Eye (tissue), 1 donor: ENCODE measurements at regions not wholly inside any gene's neighbourhood (a gene's known extent, or its start where the extent isn't known, plus 50 kb on each side); places are given as distances from the start of the nearest gene placed in this dataset.

ENCODE experiments used
- DNase-seq: peaks from one replicate; pipeline ENCODE4 v3.0.0-alpha.2; 2015

- no peak for DNase-seq
These were observed 206.5 kb upstream of the EEA1 start for GRCh38 chr12:93135286-93136239.

DNA sequence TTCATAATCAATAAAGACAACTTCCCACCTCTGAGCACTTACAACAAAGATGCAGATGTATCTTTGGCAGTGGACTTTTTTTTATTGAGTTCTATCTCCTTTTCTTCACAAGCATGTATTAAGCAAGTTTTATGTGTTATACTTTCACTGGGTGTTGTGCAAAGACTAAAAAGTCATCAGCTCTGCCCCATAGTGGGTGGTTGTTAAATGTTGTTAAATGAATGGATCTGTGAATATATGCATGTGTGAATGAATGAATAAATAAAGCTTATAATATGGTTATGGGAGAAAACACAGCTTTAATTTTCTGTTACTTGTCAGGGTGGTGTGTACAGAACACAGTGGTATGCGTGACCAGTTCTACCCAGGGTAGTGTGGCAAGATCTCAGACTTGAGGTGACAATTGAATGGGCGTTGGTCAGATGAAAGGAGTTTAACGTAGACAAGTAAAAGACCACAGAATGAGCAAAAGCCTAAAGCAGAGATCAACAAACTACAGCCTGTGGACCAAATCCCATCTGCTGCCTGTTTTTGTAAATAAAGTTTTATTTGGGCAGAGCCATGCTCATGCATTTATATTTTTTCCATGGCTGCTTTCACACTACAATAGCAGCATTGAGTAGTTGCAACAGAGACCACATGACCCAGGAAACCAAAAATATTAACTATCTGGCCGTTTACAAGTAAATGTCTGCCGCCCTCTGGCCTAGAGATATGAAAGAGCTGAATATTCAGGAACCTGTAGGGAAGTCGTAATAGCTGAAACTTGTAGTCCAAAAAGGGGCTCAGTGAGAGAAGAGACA, 207.4 kb upstream of the EEA1 start:
- no peak for DNase-seq

DNA sequence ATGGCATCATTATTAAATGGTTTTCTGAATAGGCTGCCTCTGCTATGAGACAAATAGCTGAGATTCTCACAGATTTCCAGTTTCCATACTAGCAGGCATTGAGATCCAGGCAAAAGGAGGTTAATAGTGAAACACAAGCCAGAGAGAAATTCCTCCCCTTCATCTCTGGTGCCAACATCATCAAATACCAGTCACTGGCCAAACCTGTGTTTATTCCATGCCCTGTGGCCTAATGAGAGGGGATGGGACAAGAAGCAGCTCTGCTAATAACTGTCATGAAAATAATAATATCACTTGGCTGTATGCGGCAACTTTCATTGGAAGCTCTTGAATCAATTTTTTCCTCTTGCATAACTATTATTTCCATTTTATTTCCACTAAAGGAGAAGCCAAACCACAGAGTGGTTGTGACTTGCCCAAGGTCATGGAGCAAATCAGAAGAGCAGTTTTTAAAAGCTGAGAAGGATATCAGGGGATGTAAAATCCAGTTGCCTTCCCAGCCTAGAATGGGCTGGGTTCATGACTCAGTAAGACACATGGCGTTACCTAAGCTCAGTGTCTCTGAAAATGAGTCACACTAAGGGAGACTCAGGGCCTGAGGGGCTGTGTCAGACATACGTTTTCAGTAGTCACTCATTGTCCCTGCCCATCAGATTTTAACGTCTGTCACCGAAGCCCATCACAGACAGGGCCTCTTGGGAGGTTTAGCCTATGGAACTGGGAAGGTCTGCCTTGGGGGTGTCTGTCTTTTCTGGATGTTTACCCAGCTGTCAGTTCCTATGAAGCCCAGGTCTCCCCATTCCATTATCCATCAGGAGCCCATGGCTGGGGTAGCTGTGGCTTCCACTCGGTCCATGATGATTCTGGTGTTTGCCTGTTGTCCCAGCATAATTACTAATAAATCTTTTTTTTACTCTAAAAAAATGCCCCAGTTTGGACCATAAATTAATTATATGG, 208.8 kb upstream of the EEA1 start:
- no peak for DNase-seq

- DNase-seq, result no peak
These were observed 210.1 kb upstream of the EEA1 start for GRCh38 chr12:93139028-93139665.

DNA sequence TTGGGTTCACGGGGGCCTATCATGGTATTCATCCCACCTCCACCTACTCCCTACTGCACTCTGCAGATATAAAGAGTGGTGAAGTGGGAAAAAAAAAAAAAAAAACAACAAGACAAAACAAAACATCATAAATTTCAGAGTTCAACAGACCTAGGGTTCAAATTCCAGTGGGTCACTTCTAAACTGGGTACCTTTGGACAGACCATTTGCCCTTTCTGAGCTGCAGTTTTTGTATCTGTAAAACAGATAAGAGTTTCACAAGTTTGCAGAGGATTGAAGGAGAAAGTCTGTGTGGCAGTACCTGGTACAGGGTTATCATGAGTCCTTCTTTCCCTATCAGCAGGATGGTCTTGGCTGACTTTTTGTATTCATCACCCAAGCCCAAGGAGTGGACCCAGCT, 211.2 kb upstream of the EEA1 start:
- no peak for DNase-seq

DNA sequence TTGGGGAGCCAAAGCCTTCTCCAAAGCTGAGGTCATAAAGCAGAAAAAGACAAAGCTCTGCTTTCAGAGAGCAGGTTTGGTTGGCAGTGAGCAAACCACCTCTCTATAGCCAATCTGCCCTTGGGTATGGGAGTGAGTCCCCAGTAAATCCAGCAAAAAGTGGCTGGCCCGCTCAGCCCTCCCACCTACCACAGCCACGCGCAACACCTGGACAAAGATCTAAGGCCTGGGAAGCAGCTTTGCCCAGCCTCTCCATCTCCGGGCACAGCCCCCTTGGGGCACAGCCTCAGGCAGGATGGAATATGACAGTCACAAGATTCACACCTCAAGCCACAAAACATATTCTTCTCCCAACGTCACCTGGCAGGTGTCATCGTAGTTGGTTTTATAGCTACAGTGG, 211.7 kb upstream of the EEA1 start:
- DNase-seq, result no peak

- no peak for DNase-seq
These were observed 213.8 kb upstream of the EEA1 start for GRCh38 chr12:93142881-93143280.

GRCh38 chr12:93144109-93144508, 215.0 kb upstream of the EEA1 start:
- peak; percentile 42 for DNase-seq

DNA sequence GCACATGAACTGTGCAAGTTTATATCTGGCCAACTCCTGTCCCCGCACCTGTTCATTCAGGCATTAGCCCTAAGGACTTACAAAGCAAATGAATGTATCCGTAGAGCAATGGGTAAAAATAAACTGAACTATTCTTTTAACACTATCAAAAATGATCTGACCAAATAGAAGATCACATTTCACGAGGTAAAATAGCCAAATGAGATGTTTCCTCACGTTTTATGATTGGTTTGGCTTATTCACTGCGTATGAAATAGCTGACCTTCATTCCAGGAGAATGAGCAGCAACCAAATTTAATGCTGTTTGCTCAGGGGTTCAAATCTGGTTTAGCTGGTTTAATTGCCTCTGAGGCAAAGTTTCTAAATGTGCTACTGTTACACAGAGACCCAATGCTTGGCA, 216.0 kb upstream of the EEA1 start:
- peak; percentile 46 for DNase-seq

GRCh38 chr12:93146263-93146939, 217.3 kb upstream of the EEA1 start:
- no peak for DNase-seq

GRCh38 chr12:93146970-93147369, 217.9 kb upstream of the EEA1 start:
- DNase-seq, result no peak

DNA sequence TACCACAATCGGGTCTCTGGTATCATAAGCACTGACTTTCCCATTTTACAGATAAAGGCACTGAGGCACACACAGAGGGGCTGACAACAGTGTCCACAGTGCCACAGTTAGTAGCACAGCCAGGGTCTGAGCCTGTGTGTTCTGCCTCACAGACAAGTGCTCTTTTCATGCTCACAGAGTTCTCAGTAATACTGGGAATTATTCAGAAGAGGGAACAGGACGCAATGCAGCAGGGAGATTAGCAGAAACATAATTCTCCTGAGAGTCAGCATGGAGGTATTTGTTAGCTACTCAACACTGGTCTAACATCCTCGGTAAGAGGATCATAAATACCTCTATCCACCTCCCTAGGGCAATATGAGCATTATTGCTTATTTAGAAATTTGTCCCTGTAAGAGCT, 219.3 kb upstream of the EEA1 start:
- no peak for DNase-seq

DNA sequence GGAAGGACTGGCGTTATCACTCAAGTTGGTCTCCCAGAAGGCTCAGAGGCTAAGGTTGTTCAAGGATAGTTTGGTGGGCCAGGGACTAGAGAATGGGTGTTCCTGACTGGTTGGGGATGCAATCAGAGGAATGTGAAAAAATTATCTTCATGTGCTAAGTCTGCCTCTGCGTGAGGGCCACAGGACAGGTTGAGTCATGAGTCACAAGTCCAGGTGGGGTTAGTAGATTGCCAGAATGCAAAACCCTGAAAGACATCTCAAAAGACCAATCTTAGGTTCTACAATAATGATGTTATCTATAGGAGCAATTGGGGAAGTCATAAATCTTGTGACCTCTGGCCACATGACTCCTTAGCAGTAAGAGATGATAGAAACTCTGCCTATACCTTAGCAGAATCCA, 220.1 kb upstream of the EEA1 start:
- no peak for DNase-seq

DNA sequence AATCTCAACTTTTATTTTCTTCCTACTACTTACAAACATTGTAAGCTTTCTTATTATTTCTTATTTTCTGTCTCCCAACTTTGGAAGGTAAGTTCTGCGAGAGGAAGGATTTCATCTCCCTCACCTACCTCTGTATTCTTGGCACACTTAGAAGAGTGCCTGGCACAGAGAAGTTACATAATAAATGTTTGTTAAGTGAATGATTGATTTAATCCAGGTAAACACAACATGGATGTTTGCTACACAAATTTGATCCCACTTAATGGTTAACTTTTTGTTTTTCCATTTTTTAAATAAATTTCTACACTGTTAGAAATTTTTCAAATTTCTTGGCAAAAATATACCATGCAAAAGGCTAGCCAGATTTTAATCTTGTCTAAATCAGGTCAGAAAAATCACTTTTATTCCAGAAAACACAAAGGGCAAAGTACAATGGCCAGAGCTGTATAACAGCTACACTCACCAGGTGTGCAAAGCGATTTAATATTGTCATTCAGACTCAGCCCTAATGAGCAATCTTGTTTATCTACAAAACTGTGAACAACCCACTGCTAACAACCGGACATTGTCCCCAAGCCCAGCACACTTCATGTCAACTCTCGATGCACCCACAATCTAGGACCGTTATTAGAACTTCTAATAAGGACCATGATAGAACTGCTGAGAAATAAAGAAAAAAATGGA, 222.1 kb upstream of the EEA1 start:
- DNase-seq, result no peak

- DNase-seq, result no peak
These were observed 223.5 kb upstream of the EEA1 start for GRCh38 chr12:93152617-93153016.

DNA sequence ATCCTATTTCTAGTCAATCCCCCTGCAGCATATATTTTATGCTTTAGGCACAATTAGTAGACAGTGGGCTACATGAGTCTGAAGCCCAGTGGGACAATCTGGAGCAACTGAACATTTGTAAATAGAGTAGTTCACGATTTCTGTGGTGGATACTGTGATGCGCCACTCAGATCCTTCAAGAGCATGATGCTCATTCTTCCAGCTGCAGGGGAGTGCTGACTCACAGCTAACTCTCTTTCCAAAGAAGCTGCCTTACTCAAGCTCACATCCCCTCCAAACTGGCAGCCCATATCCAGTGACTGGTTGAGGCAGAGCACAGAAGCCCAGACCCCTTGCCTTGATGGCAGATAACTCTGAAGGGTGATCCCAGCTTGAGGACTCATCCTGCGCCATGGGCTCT, 224.2 kb upstream of the EEA1 start:
- no peak for DNase-seq

GRCh38 chr12:93154096-93154728, 223.5 kb upstream of the NUDT4 start:
- DNase-seq, result no peak

DNA sequence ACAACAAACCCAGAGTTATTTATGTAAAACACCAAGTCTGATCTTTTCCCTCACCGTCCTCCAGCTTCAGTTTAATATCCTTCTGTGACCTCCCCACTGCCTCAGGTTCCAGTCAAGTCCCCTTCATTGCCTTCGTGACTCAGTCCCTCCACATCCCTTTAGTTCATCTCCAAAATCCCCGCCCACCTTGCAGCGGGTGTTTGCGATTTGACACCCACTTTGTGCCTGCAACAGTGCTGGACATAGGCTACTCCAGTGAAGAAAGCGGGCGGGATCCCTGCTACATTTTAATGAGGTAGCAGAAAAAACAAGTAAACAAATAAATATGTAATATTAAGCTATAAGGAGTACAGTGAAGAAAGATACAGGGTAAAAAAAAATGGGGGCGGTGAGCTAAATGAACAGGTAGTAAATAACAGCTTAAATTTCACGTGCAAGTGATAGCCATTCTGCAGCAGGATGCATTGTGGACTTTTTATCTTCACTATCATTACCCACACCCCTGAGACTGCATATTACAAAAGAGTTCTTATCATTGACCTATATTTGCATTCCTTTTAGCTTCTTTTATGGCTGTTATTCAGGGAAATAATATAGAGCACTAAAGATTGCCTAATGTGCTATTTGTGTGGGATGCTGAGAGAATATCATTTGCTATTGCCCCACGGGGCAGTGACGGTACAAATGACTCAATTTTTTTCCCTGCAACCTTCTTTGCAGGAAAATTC, 222.8 kb upstream of the NUDT4 start:
- no peak for DNase-seq

- DNase-seq, result no peak
These were observed 221.5 kb upstream of the NUDT4 start for GRCh38 chr12:93156086-93156716.
